Esophagus muscularis mucosa (tissue), 4 donors: ENCODE measurements at regions not wholly inside any gene's neighbourhood (a gene's known extent, or its start where the extent isn't known, plus 50 kb on each side); places are given as distances from the start of the nearest gene placed in this dataset.

ENCODE experiments used
- DNase-seq: peaks from one replicate; pipeline ENCODE4 v3.0.0-alpha.2; 2017; ENCODE audit errors: extremely low spot score
- H3K27ac ChIP-seq, 4 donors: fragments of 200-600 bp; sonication (generic); replicated peaks in 1 of 4; 1 replicate in 3 of 4; 2 replicates in 1 of 4; pipeline ENCODE4 v1.5.1; 2016 to 2019; ENCODE audit warnings: mild to moderate bottlenecking in 1 of 4
- H3K27me3 ChIP-seq, 4 donors: fragments of 200-600 bp; sonication (generic); one replicate each; pipeline versions ENCODE4 v1.5.1 to v1.6.0; 2016 to 2019
- H3K36me3 ChIP-seq, 4 donors: fragments of 200-600 bp; sonication (generic); one replicate each; pipeline ENCODE4 v1.5.1; 2016 to 2019
- H3K4me1 ChIP-seq, 4 donors: fragments of 200-600 bp; sonication (generic); one replicate each; pipeline ENCODE4 v1.5.1; 2016 to 2019
- H3K4me3 ChIP-seq, 4 donors: fragments of 200-600 bp; sonication (generic); 1 replicate in 2 of 4; 2 replicates in 2 of 4; pipeline ENCODE4 v1.5.1; 2016 to 2019; ENCODE audit warnings: mild to moderate bottlenecking in 4 of 4, moderate library complexity in 1 of 4
- H3K9me3 ChIP-seq, 4 donors: fragments of 200-600 bp; sonication (generic); 1 replicate in 3 of 4; 2 replicates in 1 of 4; pipeline ENCODE4 v1.5.1; 2016 to 2019
- CTCF ChIP-seq, 3 experiments: fragments of 200-600 bp in 2 of 3; fragments of 450-650 bp in 1 of 3; sonication (generic) in 2 of 3; IDR thresholded peaks; one replicate each; pipeline ENCODE4 v1.5.1; 2017 to 2019; ENCODE audit warnings: antibody characterized with exemption in 3 of 3, mild to moderate bottlenecking in 2 of 3, moderate library complexity in 1 of 3
- EP300 ChIP-seq: sonication (generic); formaldehyde crosslinking; IDR thresholded peaks from one replicate; pipeline ENCODE4 v1.6.1; 2017; ENCODE audit warnings: antibody characterized with exemption
- POLR2A ChIP-seq: fragments of 450-650 bp; IDR thresholded peaks from one replicate; pipeline ENCODE4 v1.6.1; 2017; ENCODE audit warnings: antibody characterized with exemption, moderate library complexity, mild to moderate bottlenecking, low read depth
- POLR2AphosphoS5 ChIP-seq, 2 donors: sonication (generic); formaldehyde crosslinking; IDR thresholded peaks; one replicate each; pipeline ENCODE4 v1.6.1; 2017; ENCODE audit warnings: antibody characterized with exemption in 2 of 2
- WGBS: methylation state at CpG from one replicate; pipeline ENCODE4 v1.1.5; 2018; 5-methylcytosine and 5-hydroxymethylcytosine counted together
- intact Hi-C: fragments of 100-400 bp; cut with DNase I; formaldehyde crosslinking; loops from one replicate; pipeline ENCODE4 v1.15.1; 2023

- Histone ChIP-seq H3K4me1 (peaks cover 0 to 3% (median 0%) of the 10 kb centered on the region in 4 donors), H3K36me3 (no peaks in the 10 kb centered on the region), H3K27me3 (no peaks in the 10 kb centered on the region), H3K9me3 (no peaks in the 10 kb centered on the region), H3K27ac (no peak overlapping the region), H3K4me3 (no peak overlapping the region)
- intact Hi-C loops = no loop called here
- 100% methylated on average over 1 of the region's 1 CpG for WGBS
- TF ChIP-seq EP300 (no peak), POLR2A (no peak), CTCF (IDR thresholded peaks at IDR 0.05) (no peak), POLR2AphosphoS5 (IDR thresholded peaks at IDR 0.05) (no peak)
- DNase-seq = no peak
Measured at GRCh38 chr1:184199036-184199435, 147.5 kb downstream of the TSEN15 start.

- DNase-seq = no peak
- Histone ChIP-seq H3K4me3 (no peak overlapping the region), H3K36me3 (no peaks in the 10 kb centered on the region), H3K27me3 (no peaks in the 10 kb centered on the region), H3K9me3 (no peaks in the 10 kb centered on the region), H3K4me1 (peaks cover 0 to 3% (median 0%) of the 10 kb centered on the region in 4 donors), H3K27ac (no peak overlapping the region)
- 54% methylated on average over 4 of the region's 4 CpGs for WGBS
- no peak for TF ChIP-seq POLR2AphosphoS5 (IDR thresholded peaks at IDR 0.05)
- TF ChIP-seq POLR2A = no peak
- TF ChIP-seq CTCF (IDR thresholded peaks at IDR 0.05) = no peak
- no peak for TF ChIP-seq EP300
- intact Hi-C loops = no loop called here
Measured at GRCh38 chr1:184199438-184200085, 148.0 kb downstream of the TSEN15 start.

GRCh38 chr1:184208622-184209021 is 157.1 kb downstream of the TSEN15 start:
- no peaks in the 10 kb centered on the region for H3K9me3 ChIP-seq
- no peaks in the 10 kb centered on the region for H3K36me3 ChIP-seq
- H3K4me3 ChIP-seq = no peak overlapping the region
- H3K27ac ChIP-seq = no peak overlapping the region
- no peak for DNase-seq
- intact Hi-C loops = no loop called here
- WGBS = 100% methylated on average over 2 of the region's 2 CpGs
- TF ChIP-seq CTCF (IDR thresholded peaks at IDR 0.05) (no peak), EP300 (no peak), POLR2A (no peak), POLR2AphosphoS5 (IDR thresholded peaks at IDR 0.05) (no peak)
- no peaks in the 10 kb centered on the region for H3K27me3 ChIP-seq
- H3K4me1 ChIP-seq = peaks cover 0 to 7% (median 2%) of the 10 kb centered on the region in 4 donors

GRCh38 chr1:184210031-184210430 is 158.5 kb downstream of the TSEN15 start:
- no peaks in the 10 kb centered on the region for H3K36me3 ChIP-seq
- TF ChIP-seq CTCF (IDR thresholded peaks at IDR 0.05) = no peak
- TF ChIP-seq EP300 = no peak
- intact Hi-C loops = no loop called here
- peaks cover 0 to 7% (median 2%) of the 10 kb centered on the region in 4 donors for H3K4me1 ChIP-seq
- WGBS = 77% methylated on average over 2 of the region's 2 CpGs
- H3K4me3 ChIP-seq = no peak overlapping the region
- no peaks in the 10 kb centered on the region for H3K9me3 ChIP-seq
- H3K27me3 ChIP-seq = no peaks in the 10 kb centered on the region
- DNase-seq = peak; percentile 74
- H3K27ac ChIP-seq = no peak overlapping the region

GRCh38 chr1:184210862-184211261 is 159.3 kb downstream of the TSEN15 start:
- Histone ChIP-seq H3K9me3 (no peaks in the 10 kb centered on the region), H3K27ac (no peak overlapping the region), H3K36me3 (no peaks in the 10 kb centered on the region), H3K27me3 (no peaks in the 10 kb centered on the region), H3K4me1 (peaks cover 0 to 7% (median 2%) of the 10 kb centered on the region in 4 donors), H3K4me3 (no peak overlapping the region)
- DNase-seq = peak; percentile 34
- 90% methylated on average over 6 of the region's 6 CpGs for WGBS
- intact Hi-C loops = loop anchor here (1.0 kb wide), 1 partner anchor 25 kb away; no protein-coding TSS in a partner anchor
- TF ChIP-seq EP300 (no peak), CTCF (IDR thresholded peaks at IDR 0.05) (no peak), POLR2AphosphoS5 (IDR thresholded peaks at IDR 0.05) (no peak), POLR2A (no peak)
